ENCODE measurements at regions not wholly inside any gene's neighbourhood (a gene's known extent, or its start where the extent isn't known, plus 50 kb on each side); places are given as distances from the start of the nearest gene placed in this dataset.

DNA sequence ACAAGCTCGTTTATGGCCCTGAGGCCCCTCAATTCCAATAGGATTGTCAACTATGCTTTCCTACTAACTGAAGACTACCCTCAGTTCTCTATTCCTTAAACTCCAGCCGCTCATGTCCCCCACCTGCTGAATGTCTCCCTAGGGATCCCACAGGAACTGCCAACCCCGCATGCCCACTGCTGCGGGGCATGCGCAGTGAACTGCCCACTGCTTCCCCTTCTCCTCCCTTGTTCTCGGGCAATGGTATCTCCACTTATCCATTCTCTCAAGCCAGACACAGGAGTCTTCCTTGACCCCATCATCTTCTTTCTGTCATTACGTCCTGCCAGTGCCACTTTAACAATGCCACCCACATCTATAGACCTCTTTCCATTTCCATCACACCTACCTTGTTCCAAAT, 90.0 kb downstream of the FGF18 start:
- DNase-seq (ENCODE audit: low read depth): no peak

DNA sequence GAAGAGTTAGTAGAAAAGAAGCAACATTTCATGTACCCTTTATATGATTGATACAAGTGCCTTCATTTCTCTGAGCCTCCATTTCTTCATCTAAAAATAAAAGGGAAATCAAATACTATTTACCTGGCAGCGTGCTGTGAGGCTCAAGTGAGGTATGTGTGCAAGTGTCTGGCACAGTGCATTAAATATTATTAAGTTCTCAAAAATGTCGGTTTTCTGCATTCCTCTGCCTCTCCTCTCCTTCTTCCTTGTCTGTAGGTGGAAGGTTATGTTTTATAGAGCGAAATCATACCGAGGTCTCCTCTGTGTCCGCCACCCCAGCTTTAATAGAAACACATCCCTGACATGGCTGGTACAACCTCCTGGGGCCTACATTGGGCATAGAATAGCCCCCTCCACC, 93.0 kb downstream of the FGF18 start:
- no peak for DNase-seq (ENCODE audit: low read depth)

DNA sequence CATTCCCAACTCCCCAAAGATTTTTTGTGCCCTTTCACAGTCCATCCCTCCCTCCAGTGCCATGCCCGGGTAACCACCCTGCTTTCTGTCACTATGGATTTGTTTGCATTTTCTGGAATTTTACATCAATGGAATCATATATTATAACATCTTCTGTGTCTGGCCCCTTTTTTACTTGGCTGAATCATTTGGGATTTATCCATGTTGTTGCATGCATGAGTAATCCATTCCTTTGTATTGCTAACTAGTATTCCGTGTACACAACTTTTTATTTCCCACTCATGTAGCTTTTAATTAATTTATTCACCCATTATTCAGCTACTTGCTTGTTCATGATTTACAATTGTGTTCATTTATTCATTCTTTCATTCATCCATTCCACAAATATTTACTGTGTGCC, 94.1 kb downstream of the FGF18 start:
- DNase-seq (ENCODE audit: low read depth): no peak

DNA sequence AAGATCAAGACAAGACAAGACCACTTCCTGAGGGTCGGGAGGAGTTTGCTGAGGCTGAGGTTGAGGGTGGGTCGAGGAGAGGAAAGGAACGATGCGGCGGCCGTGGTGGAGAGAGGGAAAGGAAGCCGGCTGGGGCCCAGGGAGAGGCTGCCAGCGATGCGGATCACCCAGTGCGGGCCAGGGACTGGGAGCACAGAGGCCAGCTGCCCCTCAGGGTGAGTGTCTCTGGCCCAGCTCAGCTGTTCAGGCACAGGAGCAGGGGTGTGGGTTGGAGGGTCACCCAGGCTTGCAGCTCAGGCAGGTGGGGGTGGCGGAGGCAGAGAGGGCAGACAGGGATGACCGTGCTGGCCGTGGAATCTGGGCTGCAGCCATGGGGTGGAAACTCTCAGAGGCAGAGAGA, 99.5 kb downstream of the FGF18 start:
- DNase-seq (ENCODE audit: low read depth): no peak

DNA sequence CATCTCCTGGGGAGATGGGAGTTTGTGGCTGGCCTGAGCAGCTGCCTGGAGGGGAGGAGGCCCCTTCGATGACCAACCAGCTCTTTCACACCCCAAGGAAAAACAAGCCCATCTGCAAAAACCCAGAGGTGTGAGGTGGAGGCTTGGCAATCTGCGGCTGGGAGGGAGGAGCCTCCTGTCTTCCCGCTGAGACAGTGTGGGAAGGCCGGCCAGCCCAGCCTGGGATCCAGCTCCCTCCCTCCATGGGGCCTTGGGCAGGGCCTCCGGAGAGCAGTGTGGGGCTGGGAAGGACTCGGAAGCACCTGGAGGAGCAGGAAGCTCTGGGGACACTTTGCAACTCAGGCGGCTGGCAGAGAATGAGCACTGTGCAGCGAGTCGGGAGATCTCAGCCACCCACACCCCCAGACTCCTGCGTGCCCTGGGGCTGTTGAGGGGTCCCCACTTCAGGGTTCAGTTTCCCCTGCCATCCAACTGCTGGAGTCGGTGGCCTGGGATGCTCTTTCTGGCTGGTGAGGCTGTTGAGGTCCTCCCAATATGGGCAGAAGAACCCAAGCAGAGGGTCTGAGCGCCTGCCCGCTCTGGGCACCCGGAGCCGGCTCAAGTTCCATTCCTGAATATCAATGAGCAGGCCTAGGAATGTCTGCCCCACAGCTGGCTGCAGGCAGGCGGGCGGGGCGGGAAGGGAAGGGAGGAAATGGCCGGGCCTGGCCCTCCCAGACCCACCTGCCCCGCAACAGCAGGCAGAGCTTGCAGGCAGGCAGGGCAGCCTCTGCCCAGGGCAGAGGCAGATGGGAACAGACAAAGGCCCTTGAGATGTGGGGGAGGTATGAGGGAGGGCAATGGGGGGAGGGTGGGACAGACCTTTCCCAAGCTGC, 101.1 kb downstream of the FGF18 start:
- no peak for DNase-seq (ENCODE audit: low read depth)

DNA sequence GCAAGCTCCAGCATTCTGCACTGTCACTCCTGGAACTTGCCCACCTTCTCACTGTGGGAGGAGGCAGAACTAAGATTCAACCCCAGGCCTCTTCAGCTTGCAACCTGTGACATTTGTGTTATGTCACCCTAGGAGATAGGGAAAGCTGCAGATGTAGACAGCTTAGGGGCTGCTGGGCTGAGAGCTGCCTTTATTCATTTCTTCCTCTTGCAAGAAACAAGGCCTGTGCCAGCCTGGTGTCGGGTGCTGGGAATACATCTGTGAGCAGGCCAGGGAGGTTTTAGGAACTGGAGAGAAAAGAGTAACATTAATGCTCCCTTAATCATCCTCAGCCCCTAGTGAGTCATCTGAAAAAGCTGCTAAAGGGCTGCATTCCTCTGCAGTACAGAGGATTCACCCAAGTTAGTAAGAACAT, 101.8 kb downstream of the FGF18 start:
- no peak for DNase-seq (ENCODE audit: low read depth)

DNA sequence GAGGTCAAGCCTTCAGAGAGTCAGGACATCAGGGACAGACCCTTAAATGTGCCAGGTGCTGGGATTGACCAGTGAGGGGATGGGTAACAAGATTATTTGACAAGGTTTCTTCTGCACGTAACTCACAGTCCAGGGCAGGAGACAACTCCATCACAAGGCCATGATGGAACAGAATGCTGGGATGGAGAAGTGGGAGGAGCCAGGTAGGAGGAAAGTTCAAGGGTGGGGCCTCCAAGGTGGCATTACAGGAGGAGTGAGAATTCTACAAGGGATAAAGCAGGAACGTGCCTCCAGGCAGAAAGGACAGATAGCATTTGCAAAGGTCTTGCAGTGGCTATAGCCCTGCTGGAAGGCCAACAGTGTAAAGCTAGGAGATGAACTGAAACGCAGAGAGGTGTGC, 102.2 kb downstream of the FGF18 start:
- no peak for DNase-seq (ENCODE audit: low read depth)

DNA sequence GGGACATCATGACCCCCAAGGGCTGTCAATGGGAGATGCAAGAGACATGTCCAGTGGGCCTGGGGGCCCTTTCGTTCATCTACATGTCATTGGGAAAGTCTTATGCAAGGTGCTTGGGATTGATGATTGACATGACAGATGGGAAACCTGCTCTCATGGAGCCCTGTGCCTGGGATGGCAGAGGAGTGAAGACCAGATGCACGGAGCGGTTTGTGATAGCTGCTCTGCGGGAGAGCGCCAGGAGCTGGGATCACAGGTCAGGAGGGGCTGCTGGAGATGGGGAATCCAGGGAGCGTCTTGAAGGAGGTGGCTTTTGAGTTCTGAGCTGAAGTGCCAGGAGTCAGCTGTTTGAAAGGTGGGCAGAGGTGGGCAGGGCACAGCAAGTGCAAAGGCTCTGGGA, 104.3 kb downstream of the FGF18 start:
- DNase-seq (ENCODE audit: low read depth): no peak

DNA sequence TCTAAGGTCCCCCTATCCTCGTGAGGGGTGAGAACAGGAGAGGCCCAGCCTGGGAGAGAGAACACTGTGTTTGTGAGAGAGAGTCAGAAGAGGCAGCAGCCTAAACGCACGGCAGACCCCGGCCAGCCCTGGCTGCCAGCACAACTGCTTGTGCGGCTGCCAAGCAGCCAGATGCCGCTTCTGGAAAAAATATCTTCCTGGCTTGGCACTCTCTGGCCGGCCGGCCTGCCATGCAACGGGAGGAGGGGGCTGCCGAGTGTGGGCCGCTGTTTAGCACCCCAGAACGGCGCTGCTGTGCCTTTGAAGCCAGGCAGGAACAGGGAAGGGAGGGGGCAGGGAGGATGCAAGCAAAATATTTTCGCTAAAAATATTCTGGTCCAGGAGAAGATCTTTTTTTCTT, 105.0 kb downstream of the FGF18 start:
- DNase-seq (ENCODE audit: low read depth): no peak

DNA sequence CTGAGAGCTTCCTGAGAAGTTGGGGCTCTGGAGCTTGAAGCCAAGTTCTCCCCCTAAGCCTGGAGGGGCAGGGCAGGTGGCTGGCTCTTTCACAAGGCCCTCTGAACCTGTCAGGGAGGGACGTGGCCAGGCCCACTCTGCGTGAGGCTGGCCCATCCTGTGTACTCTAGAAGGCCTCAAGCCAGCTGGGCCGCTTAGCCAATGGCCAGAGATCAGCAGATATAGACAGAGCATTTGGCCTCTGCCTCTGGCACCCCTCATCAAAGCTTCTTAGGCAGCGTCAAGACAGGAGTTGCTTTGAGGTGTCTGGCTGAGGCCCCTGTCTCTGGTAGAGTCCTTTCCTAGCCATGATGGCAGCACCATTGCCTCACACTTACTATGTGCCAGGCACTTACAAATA, 105.6 kb downstream of the FGF18 start:
- DNase-seq (ENCODE audit: low read depth): no peak

DNA sequence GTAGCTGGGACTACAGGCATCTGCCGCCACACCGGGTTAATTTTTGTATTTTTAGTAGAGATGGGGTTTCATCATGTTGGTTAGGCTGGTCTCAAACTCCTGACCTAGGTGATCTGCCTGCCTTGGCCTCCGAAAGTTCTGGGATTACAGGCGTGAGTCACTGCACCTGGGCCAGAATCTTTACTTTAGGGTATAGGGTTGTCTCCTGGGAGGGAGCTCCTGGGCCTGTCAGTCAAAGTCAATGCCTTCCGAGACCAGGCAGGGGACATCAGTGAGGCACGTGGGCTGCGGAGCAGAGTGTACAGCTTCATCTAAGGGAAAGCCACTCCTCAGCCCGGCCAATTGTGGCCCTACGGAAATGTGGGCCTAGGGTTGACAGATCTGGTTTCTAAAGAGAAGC, 108.6 kb downstream of the FGF18 start:
- DNase-seq (ENCODE audit: low read depth): no peak

DNA sequence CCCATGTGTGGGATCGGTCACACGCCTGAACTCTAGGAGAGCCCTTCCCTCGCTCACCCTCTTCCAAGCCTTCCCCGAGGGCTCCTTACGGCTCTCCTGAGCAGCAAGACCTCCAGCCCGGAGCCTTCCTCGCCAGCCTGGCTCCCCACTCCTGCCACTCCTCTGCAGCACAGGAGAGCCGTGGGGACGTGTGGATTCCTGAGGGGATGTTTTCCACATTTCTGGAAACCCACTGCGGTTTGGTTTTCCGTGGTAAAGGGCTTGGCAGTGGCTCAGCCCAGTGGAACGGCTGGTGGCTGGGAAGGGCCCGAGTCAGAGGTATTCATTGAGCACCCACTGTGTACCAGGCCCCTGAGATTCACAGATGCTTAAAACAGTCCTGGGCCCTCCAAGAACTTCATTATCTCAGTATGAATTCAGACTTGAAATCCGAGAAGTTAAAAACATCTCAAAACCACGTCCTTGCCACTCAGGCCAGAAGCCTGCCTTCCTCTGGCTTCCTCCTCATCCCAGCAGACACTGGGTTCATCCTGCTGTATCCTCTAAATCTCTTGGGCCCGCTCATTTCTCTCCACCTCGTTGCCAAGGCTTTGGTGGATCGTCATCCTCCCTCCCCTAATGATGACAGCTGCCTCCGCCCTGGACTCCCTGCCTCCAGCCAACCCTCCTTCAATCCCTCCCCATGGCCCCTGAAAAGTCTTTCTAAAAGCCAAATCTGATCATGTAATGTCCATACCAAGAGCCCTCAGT, 109.6 kb downstream of the FGF18 start:
- no peak for DNase-seq (ENCODE audit: low read depth)

DNA sequence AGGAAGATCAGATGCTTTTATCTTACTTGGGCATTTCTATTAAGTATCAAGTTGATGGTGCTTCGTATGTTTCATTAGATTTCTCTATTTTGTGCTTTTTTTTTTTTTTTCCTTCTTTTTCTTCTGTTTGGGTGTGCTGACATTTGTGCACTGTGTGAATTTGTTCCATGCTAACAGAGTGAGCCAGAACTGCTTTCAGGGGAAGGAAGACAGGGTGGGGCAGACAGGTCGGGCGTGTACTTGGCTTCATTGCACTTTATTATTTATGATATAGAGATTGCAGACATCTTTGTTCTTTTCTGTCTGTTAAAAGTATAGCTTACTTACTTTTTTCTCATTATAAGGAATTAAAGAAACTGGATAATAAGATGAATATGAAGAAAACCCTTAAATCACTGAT, 112.2 kb downstream of the FGF18 start:
- no peak for DNase-seq (ENCODE audit: low read depth)

DNA sequence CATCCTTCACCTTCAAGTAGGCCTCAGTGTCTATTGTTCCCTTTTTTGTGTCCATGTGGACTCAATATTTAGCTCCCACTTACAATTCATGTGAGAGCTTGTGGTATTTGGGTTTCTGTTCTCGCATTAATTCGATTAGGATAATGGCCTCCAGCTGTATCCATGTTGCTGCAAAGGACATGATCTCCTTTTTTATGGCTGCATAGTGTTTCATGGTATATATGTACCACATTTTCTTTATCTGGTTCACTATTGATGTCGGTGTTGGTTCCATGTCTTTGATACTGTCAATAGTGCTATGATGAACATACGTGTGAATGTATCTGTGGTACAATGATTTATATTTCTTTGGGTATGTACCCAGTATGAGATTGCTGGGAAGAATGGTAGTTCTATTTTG, 113.7 kb downstream of the FGF18 start:
- DNase-seq (ENCODE audit: low read depth): no peak

DNA sequence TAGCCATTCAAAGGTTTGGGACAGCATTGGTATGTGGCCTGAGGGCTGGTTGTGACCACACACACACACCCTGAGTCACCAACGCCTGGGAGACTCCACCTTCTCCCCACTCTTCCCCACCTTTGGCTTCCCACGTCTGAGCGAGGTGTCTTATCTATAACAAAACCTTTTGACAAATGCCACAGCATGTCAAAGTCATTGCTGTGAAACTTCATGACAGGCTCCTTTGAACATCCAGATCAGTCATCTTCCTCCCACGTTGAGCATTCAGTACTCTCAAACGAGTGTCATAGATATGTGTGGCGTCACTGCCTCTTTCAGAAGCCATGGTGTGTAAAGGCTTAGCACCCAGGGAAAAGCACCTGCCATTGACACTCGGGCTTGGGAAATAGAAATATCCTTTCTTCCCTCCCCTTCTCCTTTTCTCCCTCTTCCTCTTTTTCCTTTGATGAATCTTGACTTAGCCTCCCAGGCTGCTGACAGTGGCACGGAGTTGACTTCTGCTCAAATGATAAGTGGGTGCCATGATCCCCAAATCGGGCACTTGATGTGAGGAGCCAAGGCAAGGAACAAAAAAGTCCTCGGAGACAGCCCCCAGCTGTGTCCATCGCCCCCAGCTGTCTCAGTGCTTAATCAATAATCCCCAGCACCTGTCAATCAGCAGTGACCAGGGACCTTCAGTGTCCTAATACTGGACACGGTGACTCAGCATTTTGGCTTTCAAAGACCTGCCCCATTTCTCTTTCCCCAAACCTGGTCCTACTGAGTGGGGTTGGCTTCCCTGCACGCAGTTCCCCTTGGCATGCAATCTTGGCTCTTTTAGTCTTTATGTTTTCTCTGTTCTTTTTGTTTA, 114.8 kb downstream of the FGF18 start:
- peak; percentile 6 for DNase-seq (ENCODE audit: low read depth)

DNA sequence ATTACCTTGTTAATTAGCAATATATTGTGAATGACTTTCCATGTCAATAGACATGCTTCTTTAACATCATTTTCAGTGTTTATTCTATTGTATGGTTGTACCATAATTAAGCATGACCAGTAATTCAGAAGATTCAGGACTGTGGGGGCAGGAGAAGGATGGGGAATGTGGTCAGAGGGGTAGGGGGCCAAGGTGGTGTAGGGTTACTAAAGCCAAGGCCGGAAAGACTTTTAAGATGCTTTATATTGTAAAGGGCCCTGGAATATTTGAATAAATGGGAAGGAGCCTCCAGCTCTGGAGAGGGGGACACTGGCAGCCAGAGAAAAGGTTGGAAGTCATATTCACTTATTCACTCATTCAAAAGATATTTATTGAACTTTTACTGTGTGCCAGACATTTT, 115.7 kb downstream of the FGF18 start:
- DNase-seq (ENCODE audit: low read depth): no peak

DNA sequence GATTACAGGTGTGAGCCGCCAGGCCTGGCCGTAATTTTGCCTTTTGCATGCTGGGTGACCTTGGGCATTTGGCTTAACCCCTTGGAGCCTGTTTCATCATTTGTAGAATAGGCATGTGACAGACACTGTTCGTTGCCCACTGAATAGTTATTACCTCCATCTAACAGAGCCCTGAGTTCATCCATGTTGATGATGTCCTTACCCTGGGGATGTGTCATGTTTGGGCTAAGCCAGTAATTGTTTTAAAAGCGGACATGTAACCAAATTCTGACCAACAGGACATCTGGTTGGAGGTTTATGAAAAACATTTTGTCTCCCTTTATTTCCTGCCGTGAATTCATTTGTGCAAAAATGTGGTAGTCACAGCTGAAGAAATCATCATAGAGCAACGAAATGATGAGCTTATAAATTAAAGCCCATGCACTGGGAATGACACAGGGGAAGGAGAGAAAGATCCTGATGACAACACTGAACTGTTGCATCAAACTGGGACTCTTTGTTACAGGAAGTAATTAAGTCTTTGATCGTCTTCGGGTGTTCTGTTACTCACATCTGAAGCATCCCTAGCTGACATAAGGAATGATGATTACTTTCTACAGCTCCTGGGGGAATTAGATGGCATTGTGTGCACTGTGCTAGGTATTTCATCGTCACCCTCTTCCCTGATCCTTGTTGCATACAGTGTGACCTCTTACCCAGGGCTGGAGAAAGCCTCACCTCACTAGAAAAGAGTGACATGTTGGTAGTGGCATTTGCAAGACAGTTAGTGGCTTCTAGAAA, 117.8 kb downstream of the FGF18 start:
- no peak for DNase-seq (ENCODE audit: low read depth)

DNA sequence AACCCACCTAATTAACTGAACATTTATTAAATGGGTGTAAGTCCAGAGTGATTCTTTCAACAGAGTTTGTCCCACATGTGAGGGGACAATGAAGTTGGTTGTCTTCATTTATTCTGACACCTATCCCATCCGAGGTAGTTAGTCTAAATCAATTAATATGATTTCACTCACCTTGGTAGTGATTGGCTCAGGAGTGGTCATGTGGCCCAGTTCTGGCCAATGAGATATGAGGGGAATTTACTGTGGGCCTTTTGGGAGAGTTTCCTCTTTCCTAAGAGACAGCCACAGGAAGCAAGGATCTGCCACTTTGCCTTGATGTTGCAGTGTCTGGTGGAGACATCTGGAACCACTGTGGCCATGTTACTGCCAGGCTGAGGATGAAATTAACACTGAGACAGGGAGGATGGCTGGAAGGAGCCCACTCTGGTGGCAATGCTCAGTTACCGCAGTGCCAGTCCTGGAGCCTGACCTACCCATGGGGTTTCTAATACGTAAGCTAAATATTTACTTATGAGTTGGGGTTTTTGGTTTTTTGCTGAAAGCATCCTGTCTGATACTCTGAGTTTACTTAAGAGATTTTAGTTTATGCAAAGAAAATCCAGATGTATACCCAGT, 118.6 kb downstream of the FGF18 start:
- no peak for DNase-seq (ENCODE audit: low read depth)

DNA sequence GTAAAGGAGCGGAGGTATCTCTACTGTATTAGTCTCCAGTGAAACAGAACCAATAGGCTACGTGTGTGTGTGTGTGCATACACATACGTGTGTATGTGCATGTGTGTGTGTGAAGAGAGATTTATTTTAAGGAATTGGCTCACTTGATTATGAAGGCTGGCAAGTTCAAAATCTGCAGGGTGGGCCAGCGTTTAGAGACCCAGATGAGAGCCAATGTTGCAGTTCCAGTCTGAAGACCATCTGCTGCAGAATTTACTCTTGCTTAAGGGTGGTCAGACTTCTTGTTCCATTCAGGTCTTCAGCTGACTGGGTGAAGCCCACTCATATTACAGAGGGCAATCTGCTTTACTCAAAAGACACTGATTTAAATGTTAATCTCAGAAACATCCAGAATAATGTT, 119.2 kb downstream of the FGF18 start:
- DNase-seq (ENCODE audit: low read depth): no peak

DNA sequence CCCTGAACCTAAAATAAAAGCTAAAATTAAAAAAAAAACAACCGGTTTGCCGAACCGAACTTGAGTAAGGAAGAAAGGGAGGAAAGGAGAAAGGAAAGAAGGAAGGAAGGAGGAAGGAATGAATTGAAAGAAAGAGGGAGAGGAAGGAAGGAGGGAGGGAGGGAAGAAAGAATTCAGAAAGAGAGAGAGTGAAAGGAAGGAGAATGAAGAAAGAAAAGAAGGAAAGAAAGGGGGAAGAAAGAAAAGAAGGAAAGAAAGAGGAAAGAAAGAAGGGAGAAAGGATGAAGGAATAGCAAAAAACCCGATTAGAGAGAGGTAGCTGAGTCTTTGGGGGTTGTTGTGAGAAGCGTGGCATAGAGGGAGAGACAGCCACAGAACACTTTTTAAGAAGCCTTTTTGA, 121.4 kb downstream of the FGF18 start:
- no peak for DNase-seq (ENCODE audit: low read depth)

DNA sequence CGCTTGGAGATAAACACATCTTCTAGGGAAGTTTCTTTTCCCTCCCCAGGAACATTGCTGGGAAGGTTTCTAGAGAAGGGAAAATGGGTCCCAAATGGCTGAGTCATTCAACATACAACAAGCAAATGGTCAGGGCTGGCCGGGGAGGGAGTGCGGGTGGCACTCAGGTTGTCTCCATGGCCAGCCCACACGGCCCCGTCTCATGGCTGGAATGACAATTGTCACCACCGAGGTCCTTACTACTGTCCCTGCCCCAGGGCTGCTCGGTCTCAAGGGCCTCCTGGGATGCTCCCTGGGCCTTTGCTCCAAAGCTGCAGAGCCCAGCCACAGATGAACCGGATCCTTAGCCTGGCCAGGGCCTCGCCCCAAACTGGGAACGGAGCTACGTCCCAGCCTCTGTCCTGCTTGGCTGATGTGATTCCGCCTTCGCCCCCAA, 121.9 kb downstream of the FGF18 start:
- no peak for DNase-seq (ENCODE audit: low read depth)
